HG03521 (cell line): ENCODE measurements at regions not wholly inside any gene's neighbourhood (a gene's known extent, or its start where the extent isn't known, plus 50 kb on each side); places are given as distances from the start of the nearest gene placed in this dataset.

Experiments
- ATAC-seq: cut with Tn5 transposase; IDR thresholded peaks from one replicate; pipeline ENCODE4 v1.9.1; 2021; ENCODE audit warnings: mild to moderate bottlenecking, moderate library complexity; ENCODE audit not compliant: unreplicated experiment

DNA sequence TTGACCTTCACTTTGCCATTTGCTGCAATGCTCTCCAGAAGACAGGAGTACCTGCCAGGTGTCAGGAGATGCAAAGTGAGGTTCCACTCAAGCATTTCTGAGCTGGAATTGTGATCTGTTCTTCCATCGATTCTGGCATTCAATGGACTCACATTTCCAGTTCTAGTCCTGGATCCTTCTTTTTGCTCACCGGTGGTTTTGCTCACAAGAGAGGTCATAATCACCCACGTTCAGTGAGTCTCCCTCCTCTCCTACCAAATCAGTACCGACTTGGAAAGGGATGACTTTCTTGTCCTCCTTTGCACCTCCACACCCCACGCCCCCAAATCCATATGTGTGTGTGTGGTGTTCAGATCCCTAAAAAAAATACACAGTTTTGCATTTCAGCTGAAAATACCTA, 206.7 kb upstream of the IGF1R start:
- no peak for ATAC-seq

DNA sequence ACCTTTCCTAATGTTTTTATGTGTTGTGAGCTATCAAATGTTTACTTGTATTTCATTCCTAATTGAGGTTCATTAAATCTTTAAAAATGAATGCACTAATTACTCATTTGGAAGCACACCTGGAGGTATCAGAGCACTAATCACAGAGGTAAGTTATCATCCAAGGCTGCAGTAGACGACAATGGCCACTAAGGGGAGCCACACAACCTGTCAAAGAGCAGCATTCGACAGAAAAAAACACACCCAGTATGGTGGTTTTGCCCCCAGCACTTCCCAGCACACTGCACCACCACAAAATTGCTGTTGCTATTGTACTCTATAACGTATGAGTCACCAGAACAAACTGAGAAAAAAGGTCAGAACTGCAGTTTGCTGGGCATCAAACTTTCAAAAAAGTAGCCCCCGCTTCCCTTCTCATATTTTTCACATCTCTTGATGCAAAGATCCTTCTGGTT, 205.9 kb upstream of the IGF1R start:
- ATAC-seq = peak; percentile 83

DNA sequence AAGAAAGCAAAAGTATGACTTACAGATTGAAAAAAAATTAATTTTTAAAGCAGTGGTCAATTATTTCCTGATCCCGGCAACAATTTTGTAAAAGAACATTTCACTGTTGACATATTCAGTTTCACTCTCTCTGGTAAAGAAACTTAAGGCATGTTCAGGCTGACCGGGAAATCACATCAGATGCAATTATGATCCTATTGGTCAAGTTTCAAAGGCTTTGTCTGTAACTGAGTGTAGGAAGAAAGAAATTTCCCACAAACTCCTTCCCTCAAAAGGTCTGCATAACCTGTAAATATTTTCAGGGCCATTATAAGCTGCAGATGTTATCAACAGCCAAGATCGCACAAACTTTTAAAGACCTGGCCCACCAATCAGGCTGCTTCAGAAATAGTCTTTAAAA, 205.4 kb upstream of the IGF1R start:
- ATAC-seq = no peak

DNA sequence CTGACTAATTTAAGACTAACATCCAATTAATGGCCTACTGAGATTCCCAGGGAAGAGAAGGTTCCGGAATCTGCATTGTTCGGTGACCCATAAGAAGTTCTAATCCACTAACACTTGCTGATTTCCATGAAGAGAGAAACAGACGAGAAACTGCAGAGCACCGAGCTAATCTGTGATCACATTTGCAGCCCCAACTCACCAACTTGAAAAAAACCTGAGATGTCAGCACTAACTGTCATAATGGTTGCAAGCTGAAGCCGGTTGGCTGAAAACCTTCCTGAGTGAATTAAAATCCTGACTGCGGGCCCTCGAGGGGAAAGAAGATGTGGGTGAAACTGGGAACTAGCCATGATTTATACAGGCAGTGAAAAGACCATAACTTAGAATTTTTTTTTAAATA, 204.8 kb upstream of the IGF1R start:
- ATAC-seq = no peak

DNA sequence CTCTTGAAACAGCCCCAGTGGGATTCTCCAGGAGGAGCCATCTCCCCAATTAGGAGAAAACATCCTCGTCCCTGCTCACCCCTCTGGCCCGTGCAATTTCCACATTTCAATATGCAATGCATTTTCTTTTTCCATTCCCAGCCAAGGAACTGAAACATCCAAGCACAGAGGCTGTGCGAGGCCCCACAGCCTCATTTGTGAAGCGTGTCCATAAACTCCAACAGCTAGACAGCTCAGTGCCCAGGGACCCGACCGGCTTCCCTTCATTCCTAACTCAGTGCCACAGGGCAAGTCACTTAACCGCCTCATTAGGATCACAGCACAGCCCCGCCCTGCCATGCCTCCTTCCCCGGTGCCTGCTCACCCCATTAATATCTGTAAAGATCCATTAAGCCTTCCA, 204.2 kb upstream of the IGF1R start:
- no peak for ATAC-seq

DNA sequence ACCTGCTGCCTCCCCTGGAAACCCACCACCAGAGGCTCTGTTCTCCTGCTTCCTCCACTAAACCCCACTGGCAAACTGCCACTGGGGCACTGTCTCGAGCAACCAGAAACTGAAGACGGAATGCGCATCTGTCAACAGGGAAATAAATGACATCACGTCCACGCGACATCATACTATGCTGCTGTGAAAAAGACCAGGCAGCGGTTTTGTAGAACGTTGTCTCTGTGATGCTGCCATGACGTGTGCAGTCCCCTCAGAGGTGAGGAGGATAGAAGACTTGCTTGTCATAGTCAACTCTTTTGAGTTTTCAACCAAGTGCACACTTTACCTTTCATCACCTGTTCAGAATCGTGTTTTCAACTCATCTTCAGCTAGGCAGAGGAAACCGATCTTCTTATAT, 203.0 kb upstream of the IGF1R start:
- no peak for ATAC-seq

DNA sequence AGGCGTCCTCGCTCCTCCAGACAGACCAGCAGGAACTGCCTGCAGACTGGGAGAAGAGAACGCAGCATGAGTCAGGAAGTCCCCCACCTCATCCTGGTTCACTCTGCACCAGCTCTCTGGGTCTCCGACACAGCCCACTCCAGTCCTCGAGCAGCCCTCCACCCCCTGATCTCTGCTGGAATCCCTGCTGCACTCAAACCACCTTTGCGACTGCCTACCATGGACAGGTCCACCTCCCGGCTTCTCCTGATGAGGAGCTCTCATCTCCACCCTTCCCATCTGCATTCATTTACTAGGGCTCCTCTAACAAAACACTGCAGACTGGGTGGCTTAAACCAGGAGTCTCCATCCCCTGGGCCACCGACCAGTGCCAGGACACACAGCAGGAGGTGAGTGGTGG, 202.3 kb upstream of the IGF1R start:
- no peak for ATAC-seq

DNA sequence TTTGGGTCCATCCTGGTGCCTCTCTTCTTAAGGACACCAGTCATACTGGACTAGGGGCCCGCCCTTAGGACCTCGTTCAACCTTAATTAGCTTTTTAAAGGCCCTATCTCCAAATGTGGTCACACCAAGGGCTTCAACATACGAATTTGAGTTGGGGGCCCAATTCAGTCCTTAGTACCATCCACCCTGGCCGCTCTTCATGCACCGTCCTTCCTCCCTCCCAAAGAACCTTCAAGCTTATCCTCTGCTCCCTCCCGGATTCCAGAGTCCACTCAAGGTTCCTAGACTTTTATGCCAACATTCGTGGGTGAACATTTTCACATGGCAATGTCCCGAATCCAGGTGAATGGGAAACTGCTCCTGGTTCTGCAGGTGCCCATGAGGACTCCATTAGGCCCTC, 201.3 kb upstream of the IGF1R start:
- no peak for ATAC-seq

DNA sequence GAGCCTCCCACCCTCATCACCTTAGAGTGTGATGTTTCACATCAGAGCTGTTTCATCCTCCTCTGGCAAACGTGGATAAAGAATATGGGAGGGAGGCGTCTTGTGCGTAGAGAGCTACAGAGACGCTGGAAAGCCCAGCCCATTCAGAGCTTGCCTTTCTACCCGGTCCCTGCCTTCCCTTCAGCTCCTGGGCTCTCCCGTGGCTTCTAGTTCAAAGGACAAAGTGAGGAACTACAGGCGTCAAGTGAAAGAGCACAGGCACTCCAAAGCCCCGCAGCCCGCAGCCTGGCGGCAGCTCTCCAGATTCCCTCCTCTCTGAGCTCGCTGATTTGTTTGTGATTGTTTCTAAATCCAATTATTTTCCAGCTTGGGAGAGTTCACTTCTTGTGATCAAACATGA, 197.1 kb upstream of the IGF1R start:
- ATAC-seq = no peak

DNA sequence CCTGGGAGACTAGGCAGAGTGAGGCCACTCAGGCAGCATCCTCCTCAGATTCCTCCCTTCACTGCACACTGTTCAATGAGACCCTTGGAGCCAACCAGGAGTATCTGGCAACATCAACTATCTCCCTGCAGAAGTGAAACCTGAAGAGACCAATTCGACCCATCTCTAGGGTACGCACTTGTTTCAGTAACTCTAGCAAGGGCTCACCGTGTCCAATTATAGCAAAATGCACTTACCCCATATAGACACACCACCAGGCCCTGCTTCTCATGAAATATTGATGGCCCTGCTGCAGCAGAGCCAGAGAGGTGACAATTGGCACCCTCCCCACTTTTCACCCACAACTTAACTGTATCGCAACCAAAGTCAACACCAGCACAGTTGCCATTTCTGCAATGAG, 196.1 kb upstream of the IGF1R start:
- ATAC-seq = no peak

DNA sequence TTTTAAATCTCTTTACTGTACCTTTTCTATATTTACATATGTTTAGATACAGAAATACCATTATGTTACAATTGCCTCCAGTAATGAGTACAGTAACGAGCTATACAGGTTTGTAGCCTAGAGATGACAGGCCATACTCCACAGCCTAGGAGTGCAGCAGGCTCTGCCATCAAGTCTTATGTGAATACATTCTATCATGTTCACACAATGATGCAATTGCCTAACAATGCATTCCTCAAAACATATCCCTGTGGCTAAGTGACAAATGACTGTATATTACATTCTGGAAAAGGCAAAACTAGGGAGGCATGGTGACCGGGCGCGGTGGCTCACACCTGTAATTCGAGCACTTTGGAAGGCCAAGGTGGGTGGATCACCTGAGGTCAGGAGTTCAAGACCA, 192.4 kb upstream of the IGF1R start:
- no peak for ATAC-seq

DNA sequence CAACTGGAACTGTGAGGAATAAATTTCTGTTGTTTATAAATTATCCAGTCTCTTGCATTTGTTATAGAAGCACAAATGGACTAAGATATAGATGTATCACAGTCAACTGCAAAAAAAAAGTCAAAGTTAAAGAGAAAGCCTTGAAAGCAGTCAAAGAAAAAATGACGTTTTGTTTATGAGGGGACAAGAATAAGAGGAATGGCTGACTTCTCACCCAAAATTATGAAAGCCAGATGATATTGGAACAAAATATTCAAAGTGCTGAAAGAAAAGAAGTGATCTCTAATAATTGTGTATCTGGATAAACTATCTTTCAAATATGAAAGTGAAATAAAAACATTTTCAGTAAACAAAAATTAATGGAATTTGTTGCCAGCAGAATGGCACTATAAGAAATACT, 171.8 kb upstream of the IGF1R start:
- no peak for ATAC-seq

DNA sequence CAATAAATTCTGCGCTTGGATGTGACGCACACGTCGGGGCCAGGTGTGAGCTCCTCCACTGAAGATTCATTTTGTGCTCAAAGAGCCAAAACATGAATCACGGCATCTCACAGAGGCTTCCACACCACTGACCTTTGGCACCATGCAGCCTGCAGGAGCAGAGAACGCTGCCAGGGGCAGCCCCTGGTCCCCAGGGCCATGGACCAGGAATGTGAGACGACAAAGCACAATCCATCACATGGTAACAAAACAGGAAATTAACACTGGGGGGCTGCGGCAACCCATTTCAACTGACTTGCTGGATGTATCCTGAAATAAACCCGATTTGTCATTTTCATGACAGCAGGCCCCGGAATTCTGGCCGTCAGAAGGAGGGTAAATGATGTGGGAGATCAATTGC, 167.5 kb upstream of the IGF1R start:
- ATAC-seq = no peak

DNA sequence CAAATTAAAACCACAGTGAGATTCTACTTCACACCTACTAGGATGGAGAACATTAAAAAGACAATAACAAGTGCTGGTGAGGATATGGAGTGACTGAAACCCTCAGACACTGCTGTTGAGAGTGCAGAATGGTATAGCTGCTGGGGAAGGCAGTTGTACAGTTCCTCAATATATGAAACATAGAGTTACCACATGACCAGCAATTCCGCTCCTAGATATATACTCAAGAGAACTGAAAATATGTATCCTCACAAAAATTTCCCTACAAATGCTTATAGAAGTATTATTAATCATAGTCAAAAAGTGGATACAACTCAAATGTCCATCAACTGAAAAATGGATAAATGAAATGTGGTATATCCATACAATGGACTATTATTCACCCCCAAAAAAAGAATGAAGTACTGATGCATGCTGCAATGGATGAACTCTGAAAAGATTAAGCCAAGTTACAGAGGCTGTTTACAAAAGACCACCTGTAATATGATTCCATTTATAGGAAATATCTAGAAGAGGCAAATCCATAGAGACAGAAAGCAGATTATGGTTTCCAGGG, 164.7 kb upstream of the IGF1R start:
- ATAC-seq = no peak

DNA sequence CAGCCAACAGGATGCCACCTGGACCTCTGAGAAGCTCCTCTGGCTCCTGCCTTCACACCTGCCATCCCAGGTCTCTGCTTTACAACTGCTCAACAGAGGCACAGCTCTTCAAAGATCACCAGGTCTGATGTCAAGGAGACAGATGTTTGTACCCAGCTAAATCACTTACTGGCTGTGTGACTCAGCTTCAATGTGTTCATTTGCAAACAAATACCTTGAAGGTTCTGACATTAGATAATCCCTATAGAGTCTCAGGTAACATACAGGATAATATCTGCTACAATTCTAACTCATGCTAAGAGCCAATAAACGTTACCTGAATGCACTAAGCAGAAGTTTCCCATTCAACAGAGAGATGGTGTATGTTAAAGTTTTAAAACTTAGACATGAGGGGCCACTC, 163.4 kb upstream of the IGF1R start:
- no peak for ATAC-seq

DNA sequence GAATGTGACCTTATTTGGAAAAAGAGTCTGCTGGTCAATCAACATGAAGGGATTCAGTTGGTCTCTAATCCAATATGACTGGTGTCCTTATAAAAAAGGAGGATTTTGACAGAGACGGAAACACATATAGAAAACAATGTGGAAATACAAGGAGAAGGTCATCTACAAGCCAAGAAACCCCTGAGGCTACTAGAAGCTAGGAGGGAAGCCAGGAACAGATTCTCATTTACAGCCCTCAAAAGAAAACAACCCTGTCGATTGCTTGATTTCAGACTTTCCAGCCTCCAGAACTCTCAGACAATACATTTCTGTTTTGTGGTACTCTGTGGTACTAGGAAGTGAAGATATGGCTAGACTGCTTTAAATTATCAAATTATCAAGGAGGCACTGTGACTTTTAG, 162.9 kb upstream of the IGF1R start:
- no peak for ATAC-seq

DNA sequence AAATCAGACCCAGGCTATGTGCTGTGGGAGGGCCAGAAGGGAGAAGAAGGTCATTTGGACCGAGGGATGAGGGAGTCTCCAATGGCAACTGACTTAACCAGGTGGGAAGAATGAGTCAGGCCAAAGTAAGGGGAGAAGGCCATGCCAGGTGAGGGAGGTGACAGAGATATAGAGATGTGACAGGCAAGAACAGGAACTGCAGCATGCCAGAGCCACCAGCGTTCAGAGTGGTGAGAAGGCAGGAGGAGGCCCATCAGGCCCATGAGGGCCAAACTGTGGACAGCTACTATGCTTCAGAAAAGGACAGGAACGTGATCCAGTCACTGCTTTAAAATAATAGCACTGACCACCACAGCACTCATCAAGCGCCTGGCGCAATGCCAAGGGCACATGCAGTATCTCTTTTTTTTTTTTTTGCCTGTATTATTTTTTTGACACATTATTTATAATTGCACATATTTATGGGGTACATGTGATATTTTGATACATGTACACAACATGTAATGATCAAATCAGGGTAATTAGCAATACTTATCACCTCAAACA, 154.3 kb upstream of the IGF1R start:
- ATAC-seq = no peak

DNA sequence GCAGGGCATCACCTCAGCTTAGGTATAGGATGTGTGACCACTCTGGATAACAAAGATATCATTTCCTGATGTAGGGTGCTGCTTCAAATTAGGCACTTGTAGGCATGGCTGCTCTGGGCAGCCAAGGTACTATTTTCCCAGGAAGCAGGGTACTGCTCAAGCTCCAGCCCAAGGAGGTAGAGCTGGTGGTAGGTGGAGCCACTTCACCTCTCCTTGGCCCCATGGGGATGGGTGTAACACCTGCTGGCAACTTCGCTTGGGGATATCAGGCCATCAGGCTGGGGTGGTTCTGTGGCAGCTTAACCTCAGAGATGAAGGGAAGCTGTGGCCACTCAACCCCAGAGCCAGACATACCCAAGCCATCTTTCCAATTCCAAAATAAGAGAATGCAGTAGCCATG, 147.1 kb upstream of the IGF1R start:
- no peak for ATAC-seq

DNA sequence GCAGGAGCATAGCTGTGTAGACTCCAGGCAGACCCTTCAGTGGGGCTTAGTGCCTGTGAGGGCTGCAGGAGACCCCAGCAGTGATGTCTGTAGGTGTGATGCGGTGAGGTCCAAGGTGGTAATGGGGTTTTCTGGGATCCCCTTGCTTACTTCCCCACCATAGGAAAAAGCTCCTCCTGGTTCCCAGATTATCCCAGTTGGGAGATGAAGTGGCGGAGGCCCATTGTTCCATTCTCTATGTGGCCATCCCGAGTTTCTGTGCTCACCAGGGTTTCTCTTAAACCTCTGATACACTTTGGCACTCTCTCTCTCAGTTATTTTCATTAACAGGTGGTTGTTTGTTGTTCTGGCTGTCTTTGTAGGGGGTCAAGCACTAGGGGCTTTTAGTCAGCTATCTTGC, 146.7 kb upstream of the IGF1R start:
- no peak for ATAC-seq

DNA sequence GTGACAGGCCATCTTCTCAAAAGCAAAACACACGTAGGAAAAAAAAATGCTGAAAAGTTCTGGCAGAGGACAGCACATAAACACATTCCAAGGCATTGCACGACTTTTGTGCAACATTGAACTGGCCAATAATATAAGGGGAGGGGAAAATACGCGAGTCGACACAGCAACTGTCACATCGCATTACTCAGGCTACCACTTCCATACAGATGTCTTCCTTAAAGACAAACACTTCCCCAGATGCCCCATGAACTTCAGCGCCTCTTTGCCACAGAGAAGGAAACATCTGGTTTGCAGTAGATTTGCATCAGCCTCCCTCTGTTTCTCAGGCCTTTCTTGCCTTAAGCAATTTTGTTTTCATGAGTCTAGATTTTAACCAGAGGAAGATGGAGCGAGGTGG, 144.4 kb upstream of the IGF1R start:
- no peak for ATAC-seq

DNA sequence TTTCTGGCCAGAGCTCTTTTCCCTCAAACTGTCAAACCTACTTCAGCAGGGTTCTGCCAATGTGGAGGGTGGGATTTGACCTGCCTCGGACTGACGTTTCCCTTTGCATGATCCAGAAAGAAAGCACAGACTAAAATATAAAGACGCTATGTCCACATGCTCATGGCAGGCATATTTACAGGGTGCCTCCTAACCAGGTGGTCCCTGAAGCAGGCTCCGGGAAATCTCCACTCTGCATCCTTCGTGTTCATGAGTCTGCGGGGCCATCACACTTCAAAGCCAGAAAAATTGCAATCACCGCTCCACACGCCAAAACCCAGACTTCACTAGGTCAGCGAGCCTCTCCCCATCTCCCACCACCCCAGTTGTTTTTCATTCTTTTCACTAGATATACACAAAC, 143.3 kb upstream of the IGF1R start:
- no peak for ATAC-seq

DNA sequence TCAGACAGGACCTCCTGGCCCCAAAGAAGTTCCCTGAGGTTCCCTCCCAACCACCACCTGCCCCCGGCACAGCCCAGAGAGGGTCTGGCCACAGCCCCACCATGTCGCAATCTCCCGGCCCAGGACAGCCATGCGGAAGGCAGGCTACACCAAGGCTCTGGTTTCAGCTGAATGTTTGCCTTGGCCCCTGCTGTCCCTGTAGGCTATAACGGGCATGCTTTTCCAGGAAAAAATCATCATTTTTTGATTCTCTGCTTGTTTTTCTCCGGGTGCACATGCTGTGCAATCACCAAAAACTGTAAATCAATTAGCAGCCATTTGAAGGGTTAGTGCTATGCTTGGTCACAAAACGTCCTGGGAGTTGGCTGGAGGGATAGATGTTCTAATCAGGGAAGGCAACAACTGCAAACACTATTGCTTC, 142.7 kb upstream of the IGF1R start:
- no peak for ATAC-seq

DNA sequence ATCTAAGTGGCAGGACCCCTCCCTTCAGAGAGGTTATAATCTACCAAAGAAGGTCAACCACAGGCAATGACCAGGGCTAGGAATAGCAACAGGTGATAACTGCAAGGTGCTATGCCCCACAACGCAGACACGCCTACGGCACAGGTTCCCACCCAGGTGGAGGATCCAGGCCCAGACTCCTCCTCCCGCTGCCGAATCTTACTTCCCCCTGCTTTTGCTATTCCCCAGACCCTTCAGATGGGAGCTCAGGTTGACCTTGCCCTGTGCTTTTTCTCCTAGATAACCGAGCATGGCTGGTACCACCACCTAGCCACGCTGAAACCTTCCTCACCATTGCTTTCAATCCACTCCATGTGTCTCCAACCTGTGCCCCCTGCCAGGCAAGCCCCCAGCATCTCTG, 142.2 kb upstream of the IGF1R start:
- ATAC-seq = no peak
